ENCODE measurements at regions not wholly inside any gene's neighbourhood (a gene's known extent, or its start where the extent isn't known, plus 50 kb on each side); places are given as distances from the start of the nearest gene placed in this dataset.

- TF ChIP-seq CTCF (IDR thresholded peaks at IDR 0.05; ENCODE audit: borderline replicate concordance, extremely low read depth, low read length, poor library complexity, severe bottlenecking): no peak
- TF ChIP-seq EZH2 (IDR thresholded peaks at IDR 0.05; ENCODE audit: borderline replicate concordance, low read depth, low read length, severe bottlenecking): no peak
Observed at GRCh38 chr1:99137554-99138206, 126.6 kb upstream of the PLPPR4 start.
